ENCODE measurements at regions not wholly inside any gene's neighbourhood (a gene's known extent, or its start where the extent isn't known, plus 50 kb on each side); places are given as distances from the start of the nearest gene placed in this dataset.

- CTCF ChIA-PET = no interaction called here
- H3K27me3 ChIP-seq (replicated peaks; ENCODE audit: insufficient read depth, low read depth, low read length, poor library complexity) = no peaks in the 10 kb centered on the region
- no peak overlapping the region for H3K27ac ChIP-seq (ENCODE audit: low read depth, low read length, poor library complexity, severe bottlenecking)
- DNase-seq (ENCODE audit: low spot score) = no peak
- TF ChIP-seq EZH2 (IDR thresholded peaks at IDR 0.05; ENCODE audit: borderline replicate concordance, low read depth, low read length, poor library complexity, severe bottlenecking) = no peak
- TF ChIP-seq CTCF (conservative IDR thresholded peaks at IDR 0.05; ENCODE audit: low read depth, low read length) = no peak
- no peaks in the 10 kb centered on the region for H3K9me3 ChIP-seq (ENCODE audit: low read depth, low read length, poor library complexity, severe bottlenecking)
- H3K36me3 ChIP-seq (ENCODE audit: insufficient read depth, low read length, poor library complexity, severe bottlenecking) = no peaks in the 10 kb centered on the region
- no peak overlapping the region for H3K4me3 ChIP-seq (ENCODE audit: low read depth, low read length, poor library complexity, severe bottlenecking)
- BruUV-seq (replicated peaks) = no TSS peak
- H3K4me1 ChIP-seq (ENCODE audit: insufficient read depth, low read length, poor library complexity, severe bottlenecking) = no peaks in the 10 kb centered on the region
- intact Hi-C loops (cut with micrococcal nuclease; ENCODE audit: unreplicated experiment) = no loop called here
- POLR2A ChIA-PET (ENCODE audit: low non-redundant PET) = no interaction called here
Measured at GRCh38 chr2:35591886-35592285, 763.7 kb upstream of the CRIM1 start.

- DNase-seq (ENCODE audit: low spot score) = no peak
- POLR2A ChIA-PET (ENCODE audit: low non-redundant PET) = no interaction called here
- intact Hi-C loops (cut with micrococcal nuclease; ENCODE audit: unreplicated experiment) = no loop called here
- Histone ChIP-seq H3K4me1 (ENCODE audit: insufficient read depth, low read length, poor library complexity, severe bottlenecking) (no peaks in the 10 kb centered on the region), H3K36me3 (ENCODE audit: insufficient read depth, low read length, poor library complexity, severe bottlenecking) (no peaks in the 10 kb centered on the region), H3K4me3 (ENCODE audit: low read depth, low read length, poor library complexity, severe bottlenecking) (no peak overlapping the region), H3K27me3 (replicated peaks; ENCODE audit: insufficient read depth, low read depth, low read length, poor library complexity) (no peaks in the 10 kb centered on the region), H3K9me3 (ENCODE audit: low read depth, low read length, poor library complexity, severe bottlenecking) (peaks cover 14% of the 10 kb centered on the region), H3K27ac (ENCODE audit: low read depth, low read length, poor library complexity, severe bottlenecking) (no peak overlapping the region)
- CTCF ChIA-PET = no interaction called here
- TF ChIP-seq EZH2 (IDR thresholded peaks at IDR 0.05; ENCODE audit: borderline replicate concordance, low read depth, low read length, poor library complexity, severe bottlenecking) = no peak
- TF ChIP-seq CTCF (conservative IDR thresholded peaks at IDR 0.05; ENCODE audit: low read depth, low read length) = no peak
- no TSS peak for BruUV-seq (replicated peaks)
Measured at GRCh38 chr2:35585972-35586371, 769.6 kb upstream of the CRIM1 start.

GRCh38 chr2:35582637-35583036, 772.9 kb upstream of the CRIM1 start:
- ChIA-PET CTCF (no interaction called here), POLR2A (ENCODE audit: low non-redundant PET) (no interaction called here)
- Histone ChIP-seq H3K27ac (ENCODE audit: low read depth, low read length, poor library complexity, severe bottlenecking) (no peak overlapping the region), H3K36me3 (ENCODE audit: insufficient read depth, low read length, poor library complexity, severe bottlenecking) (no peaks in the 10 kb centered on the region), H3K9me3 (ENCODE audit: low read depth, low read length, poor library complexity, severe bottlenecking) (peaks cover 14% of the 10 kb centered on the region), H3K27me3 (replicated peaks; ENCODE audit: insufficient read depth, low read depth, low read length, poor library complexity) (no peaks in the 10 kb centered on the region), H3K4me1 (ENCODE audit: insufficient read depth, low read length, poor library complexity, severe bottlenecking) (no peaks in the 10 kb centered on the region), H3K4me3 (ENCODE audit: low read depth, low read length, poor library complexity, severe bottlenecking) (no peak overlapping the region)
- intact Hi-C loops (cut with micrococcal nuclease; ENCODE audit: unreplicated experiment) = no loop called here
- DNase-seq (ENCODE audit: low spot score) = no peak
- BruUV-seq (replicated peaks) = no TSS peak
- no peak for TF ChIP-seq EZH2 (IDR thresholded peaks at IDR 0.05; ENCODE audit: borderline replicate concordance, low read depth, low read length, poor library complexity, severe bottlenecking)
- TF ChIP-seq CTCF (conservative IDR thresholded peaks at IDR 0.05; ENCODE audit: low read depth, low read length) = no peak
